ENCODE measurements at regions not wholly inside any gene's neighbourhood (a gene's known extent, or its start where the extent isn't known, plus 50 kb on each side); places are given as distances from the start of the nearest gene placed in this dataset.
"Not testable (repeated sequence)": the region's sequence is repeated elsewhere in the genome, so short reads cannot be mapped to it uniquely, and the experiment has no call there.

- no peak overlapping the region for H3K4me3 Mint-ChIP-seq (ENCODE audit: low read depth)
- intact Hi-C loops (cut with micrococcal nuclease): no loop called here
- no peaks in the 10 kb centered on the region for H3K4me1 Mint-ChIP-seq (ENCODE audit: low read depth)
- no peaks in the 10 kb centered on the region for H3K9me3 Mint-ChIP-seq
- no peak for DNase-seq (ENCODE audit: low spot score)
- H3K27ac Mint-ChIP-seq: no peak overlapping the region
- H3K27me3 Mint-ChIP-seq (ENCODE audit: low read depth): peaks cover 40% of the 10 kb centered on the region
- H3K36me3 Mint-ChIP-seq (ENCODE audit: low read depth): no peaks in the 10 kb centered on the region
Measured at GRCh38 chr10:101280511-101280910, 51.2 kb upstream of the LBX1 start.

- H3K4me1 Mint-ChIP-seq (ENCODE audit: low read depth); H3K27ac Mint-ChIP-seq; H3K36me3 Mint-ChIP-seq (ENCODE audit: low read depth); DNase-seq (ENCODE audit: low spot score); H3K9me3 Mint-ChIP-seq; intact Hi-C loops (cut with micrococcal nuclease); H3K4me3 Mint-ChIP-seq (ENCODE audit: low read depth): not testable (repeated sequence)
- H3K27me3 Mint-ChIP-seq (ENCODE audit: low read depth): peaks cover 41% of the 10 kb centered on the region
Measured at GRCh38 chr10:101280921-101281320, 51.7 kb upstream of the LBX1 start.

- Mint-ChIP-seq H3K4me3 (ENCODE audit: low read depth) (no peak overlapping the region), H3K4me1 (ENCODE audit: low read depth) (no peaks in the 10 kb centered on the region), H3K27me3 (ENCODE audit: low read depth) (peaks cover 57% of the 10 kb centered on the region), H3K36me3 (ENCODE audit: low read depth) (no peaks in the 10 kb centered on the region), H3K9me3 (no peaks in the 10 kb centered on the region), H3K27ac (no peak overlapping the region)
- intact Hi-C loops (cut with micrococcal nuclease): no loop called here
- no peak for DNase-seq (ENCODE audit: low spot score)
Measured at GRCh38 chr10:101282947-101283346, 53.7 kb upstream of the LBX1 start.

- Mint-ChIP-seq H3K4me3 (ENCODE audit: low read depth) (no peak overlapping the region), H3K4me1 (ENCODE audit: low read depth) (no peaks in the 10 kb centered on the region), H3K27me3 (ENCODE audit: low read depth) (peaks cover 60% of the 10 kb centered on the region), H3K27ac (no peak overlapping the region), H3K9me3 (no peaks in the 10 kb centered on the region), H3K36me3 (ENCODE audit: low read depth) (no peaks in the 10 kb centered on the region)
- no peak for DNase-seq (ENCODE audit: low spot score)
- intact Hi-C loops (cut with micrococcal nuclease): no loop called here
Measured at GRCh38 chr10:101283762-101284100, 54.5 kb upstream of the LBX1 start.

- Mint-ChIP-seq H3K4me1 (ENCODE audit: low read depth) (no peaks in the 10 kb centered on the region), H3K9me3 (no peaks in the 10 kb centered on the region), H3K27me3 (ENCODE audit: low read depth) (peaks cover 62% of the 10 kb centered on the region), H3K36me3 (ENCODE audit: low read depth) (no peaks in the 10 kb centered on the region), H3K4me3 (ENCODE audit: low read depth) (no peak overlapping the region), H3K27ac (no peak overlapping the region)
- intact Hi-C loops (cut with micrococcal nuclease): no loop called here
- no peak for DNase-seq (ENCODE audit: low spot score)
Measured at GRCh38 chr10:101284101-101284743, 55.0 kb upstream of the LBX1 start.

- no peaks in the 10 kb centered on the region for H3K36me3 Mint-ChIP-seq (ENCODE audit: low read depth)
- intact Hi-C loops (cut with micrococcal nuclease): loop anchor here (5.0 kb wide), 1 partner anchor 153 kb away; the partner anchor contains the start of gene TLX1
- no peak for DNase-seq (ENCODE audit: low spot score)
- no peak overlapping the region for H3K27ac Mint-ChIP-seq
- H3K27me3 Mint-ChIP-seq (ENCODE audit: low read depth): peaks cover 68% of the 10 kb centered on the region
- no peaks in the 10 kb centered on the region for H3K9me3 Mint-ChIP-seq
- H3K4me1 Mint-ChIP-seq (ENCODE audit: low read depth): no peaks in the 10 kb centered on the region
- H3K4me3 Mint-ChIP-seq (ENCODE audit: low read depth): no peak overlapping the region
Measured at GRCh38 chr10:101284744-101285463, 55.6 kb upstream of the LBX1 start.

GRCh38 chr10:101285519-101286070 lies 56.3 kb upstream of the LBX1 start:
- H3K27ac Mint-ChIP-seq: no peak overlapping the region
- H3K4me1 Mint-ChIP-seq (ENCODE audit: low read depth): no peaks in the 10 kb centered on the region
- H3K36me3 Mint-ChIP-seq (ENCODE audit: low read depth): no peaks in the 10 kb centered on the region
- H3K4me3 Mint-ChIP-seq (ENCODE audit: low read depth): no peak overlapping the region
- no peaks in the 10 kb centered on the region for H3K9me3 Mint-ChIP-seq
- DNase-seq (ENCODE audit: low spot score): no peak
- peaks cover 75% of the 10 kb centered on the region for H3K27me3 Mint-ChIP-seq (ENCODE audit: low read depth)
- intact Hi-C loops (cut with micrococcal nuclease): loop anchor here (5.0 kb wide), 1 partner anchor 153 kb away; the partner anchor contains the start of gene TLX1

- Mint-ChIP-seq H3K27ac (no peak overlapping the region), H3K36me3 (ENCODE audit: low read depth) (no peaks in the 10 kb centered on the region), H3K9me3 (no peaks in the 10 kb centered on the region), H3K4me1 (ENCODE audit: low read depth) (no peaks in the 10 kb centered on the region), H3K4me3 (ENCODE audit: low read depth) (no peak overlapping the region), H3K27me3 (ENCODE audit: low read depth) (peaks cover 79% of the 10 kb centered on the region)
- intact Hi-C loops (cut with micrococcal nuclease): loop anchor here (5.0 kb wide), 1 partner anchor 154 kb away; the partner anchor contains the start of gene TLX1
- no peak for DNase-seq (ENCODE audit: low spot score)
Measured at GRCh38 chr10:101286248-101287046, 57.2 kb upstream of the LBX1 start.

GRCh38 chr10:101287183-101287996 lies 58.1 kb upstream of the LBX1 start:
- no peaks in the 10 kb centered on the region for H3K36me3 Mint-ChIP-seq (ENCODE audit: low read depth)
- H3K4me3 Mint-ChIP-seq (ENCODE audit: low read depth): no peak overlapping the region
- H3K9me3 Mint-ChIP-seq: no peaks in the 10 kb centered on the region
- no peak overlapping the region for H3K27ac Mint-ChIP-seq
- H3K27me3 Mint-ChIP-seq (ENCODE audit: low read depth): peaks cover 78% of the 10 kb centered on the region
- intact Hi-C loops (cut with micrococcal nuclease): loop anchor here (5.0 kb wide), 1 partner anchor 155 kb away; the partner anchor contains the start of gene TLX1
- no peaks in the 10 kb centered on the region for H3K4me1 Mint-ChIP-seq (ENCODE audit: low read depth)
- DNase-seq (ENCODE audit: low spot score): no peak

- intact Hi-C loops (cut with micrococcal nuclease): loop anchor here (5.0 kb wide), 1 partner anchor 156 kb away; the partner anchor contains the start of gene TLX1
- Mint-ChIP-seq H3K36me3 (ENCODE audit: low read depth) (no peaks in the 10 kb centered on the region), H3K4me1 (ENCODE audit: low read depth) (no peaks in the 10 kb centered on the region), H3K27ac (no peak overlapping the region), H3K4me3 (ENCODE audit: low read depth) (no peak overlapping the region), H3K9me3 (no peaks in the 10 kb centered on the region), H3K27me3 (ENCODE audit: low read depth) (peaks cover 76% of the 10 kb centered on the region)
- DNase-seq (ENCODE audit: low spot score): no peak
Measured at GRCh38 chr10:101287997-101288635, 58.9 kb upstream of the LBX1 start.

GRCh38 chr10:101289541-101289940 lies 60.3 kb upstream of the LBX1 start:
- intact Hi-C loops (cut with micrococcal nuclease): loop anchor here (5.0 kb wide), 1 partner anchor 157 kb away; the partner anchor contains the start of gene TLX1
- Mint-ChIP-seq H3K27me3 (ENCODE audit: low read depth) (peaks cover 78% of the 10 kb centered on the region), H3K4me1 (ENCODE audit: low read depth) (no peaks in the 10 kb centered on the region), H3K36me3 (ENCODE audit: low read depth) (no peaks in the 10 kb centered on the region), H3K9me3 (no peaks in the 10 kb centered on the region), H3K27ac (no peak overlapping the region), H3K4me3 (ENCODE audit: low read depth) (no peak overlapping the region)
- DNase-seq (ENCODE audit: low spot score): no peak
